ENCODE measurements at regions not wholly inside any gene's neighbourhood (a gene's known extent, or its start where the extent isn't known, plus 50 kb on each side); places are given as distances from the start of the nearest gene placed in this dataset.

GRCh38 chr2:156918410-156918809 lies 339.1 kb upstream of the GALNT5 start:
- TF ChIP-seq POLR2A (IDR thresholded peaks at IDR 0.05) (no peak), CTCF (IDR thresholded peaks at IDR 0.05) (no peak)

All from uterus (tissue), 2 donors.